Neural crest cell (in vitro differentiated cells): ENCODE measurements at regions not wholly inside any gene's neighbourhood (a gene's known extent, or its start where the extent isn't known, plus 50 kb on each side); places are given as distances from the start of the nearest gene placed in this dataset.

Source experiments
- DNase-seq: peaks from one replicate; pipeline ENCODE4 v3.0.0; 2021; ENCODE audit warnings: low read depth, mixed read lengths, low spot score
- H3K27ac Mint-ChIP-seq: one replicate; pipeline ENCODE4 v1.8.0; 2021; ENCODE audit warnings: mild to moderate bottlenecking, mixed read lengths; ENCODE audit not compliant: unreplicated experiment
- H3K27me3 Mint-ChIP-seq: 2 replicates; pipeline ENCODE4 v1.8.0; 2021; ENCODE audit warnings: low read depth, mild to moderate bottlenecking, mixed read lengths
- H3K36me3 Mint-ChIP-seq: 2 replicates; pipeline ENCODE4 v1.8.0; 2021; ENCODE audit warnings: low read depth, mild to moderate bottlenecking, mixed read lengths
- H3K4me1 Mint-ChIP-seq: 2 replicates; pipeline ENCODE4 v1.8.0; 2021; ENCODE audit warnings: mixed read lengths
- H3K4me3 Mint-ChIP-seq: one replicate; pipeline ENCODE4 v1.8.0; 2021; ENCODE audit warnings: mild to moderate bottlenecking, mixed read lengths
- H3K9me3 Mint-ChIP-seq: 2 replicates; pipeline ENCODE4 v1.8.0; 2021; ENCODE audit warnings: mixed read lengths
- CTCF ChIP-seq: fragments of 200-600 bp; sonication (generic); conservative IDR thresholded peaks from 2 replicates; pipeline ENCODE4 v1.5.0; 2021; ENCODE audit warnings: antibody characterized with exemption, mild to moderate bottlenecking

GRCh38 chrX:130523460-130524394 lies 121.9 kb downstream of the RBMX2 start:
- H3K36me3 Mint-ChIP-seq, result no peaks in the 10 kb centered on the region
- no peak for TF ChIP-seq CTCF
- peak overlapping the region; percentile 83 for H3K4me3 Mint-ChIP-seq
- H3K4me1 Mint-ChIP-seq, result no peaks in the 10 kb centered on the region
- peak; percentile 47 for DNase-seq
- H3K9me3 Mint-ChIP-seq, result no peaks in the 10 kb centered on the region
- peak overlapping the region; percentile 57 for H3K27ac Mint-ChIP-seq
- H3K27me3 Mint-ChIP-seq, result peaks cover 14% of the 10 kb centered on the region

- Mint-ChIP-seq H3K4me1 (no peaks in the 10 kb centered on the region), H3K27ac (no peak overlapping the region), H3K27me3 (peaks cover 14% of the 10 kb centered on the region), H3K36me3 (no peaks in the 10 kb centered on the region), H3K9me3 (no peaks in the 10 kb centered on the region), H3K4me3 (peak overlapping the region; percentile 83)
- TF ChIP-seq CTCF, result no peak
- no peak for DNase-seq
These were observed 122.8 kb downstream of the RBMX2 start for GRCh38 chrX:130524476-130525194.

- no peaks in the 10 kb centered on the region for H3K4me1 Mint-ChIP-seq
These were observed 127.7 kb downstream of the RBMX2 start for GRCh38 chrX:130529531-130529930.

GRCh38 chrX:130531066-130531465 lies 129.3 kb downstream of the RBMX2 start:
- TF ChIP-seq CTCF, result no peak
- Mint-ChIP-seq H3K36me3 (no peaks in the 10 kb centered on the region), H3K4me1 (no peaks in the 10 kb centered on the region), H3K27ac (no peak overlapping the region), H3K9me3 (no peaks in the 10 kb centered on the region), H3K27me3 (peaks cover 46% of the 10 kb centered on the region), H3K4me3 (no peak overlapping the region)
- no peak for DNase-seq

More at GRCh38 chrX:130529531-130529930, 127.7 kb downstream of the RBMX2 start:
- Mint-ChIP-seq H3K36me3 (no peaks in the 10 kb centered on the region), H3K4me3 (no peak overlapping the region), H3K27me3 (peaks cover 35% of the 10 kb centered on the region), H3K27ac (no peak overlapping the region), H3K9me3 (no peaks in the 10 kb centered on the region)
- DNase-seq, result no peak
- TF ChIP-seq CTCF, result no peak

GRCh38 chrX:130539721-130540321 lies 138.0 kb downstream of the RBMX2 start:
- peak; percentile 86 for TF ChIP-seq CTCF
- DNase-seq, result peak; percentile 57

More at GRCh38 chrX:130539721-130540321, 138.0 kb downstream of the RBMX2 start:
- no peak overlapping the region for H3K27ac Mint-ChIP-seq
- no peak overlapping the region for H3K4me3 Mint-ChIP-seq
- no peaks in the 10 kb centered on the region for H3K4me1 Mint-ChIP-seq
- H3K9me3 Mint-ChIP-seq, result no peaks in the 10 kb centered on the region
- no peaks in the 10 kb centered on the region for H3K36me3 Mint-ChIP-seq
- H3K27me3 Mint-ChIP-seq, result peaks cover 20% of the 10 kb centered on the region
